Activated CD4-positive, alpha-beta memory T cell treated with anti-CD3 and anti-CD28 coated beads for 36 hours (primary cell): ENCODE measurements at regions not wholly inside any gene's neighbourhood (a gene's known extent, or its start where the extent isn't known, plus 50 kb on each side); places are given as distances from the start of the nearest gene placed in this dataset.

Experiments
- CTCF ChIA-PET: fragments of 350-600 bp; sonication (Branson Sonifier 250); formaldehyde crosslinking; loops from one replicate; lab custom pipeline; 2021; ENCODE audit warnings: antibody characterized with exemption, inconsistent platforms; lab: Charles Lee
- POLR2A ChIA-PET: fragments of 350-600 bp; sonication (Branson Sonifier 250); formaldehyde crosslinking; loops from one replicate; lab custom pipeline; 2021; ENCODE audit warnings: antibody characterized with exemption; lab: Charles Lee
- DNase-seq: peaks from one replicate; pipeline ENCODE4 v3.0.0-alpha.2; 2020
- H3K27ac Mint-ChIP-seq: one replicate; pipeline ENCODE4 v1.8.0; 2021; ENCODE audit warnings: mixed read lengths
- H3K27me3 Mint-ChIP-seq: one replicate; pipeline ENCODE4 v1.8.0; 2021; ENCODE audit warnings: mixed read lengths
- H3K36me3 Mint-ChIP-seq: one replicate; pipeline ENCODE4 v1.8.0; 2021; ENCODE audit warnings: mixed read lengths
- H3K4me1 Mint-ChIP-seq: one replicate; pipeline ENCODE4 v1.8.0; 2021; ENCODE audit warnings: low read depth, mixed read lengths
- H3K4me3 Mint-ChIP-seq: one replicate; pipeline ENCODE4 v1.8.0; 2021; ENCODE audit warnings: mild to moderate bottlenecking, mixed read lengths
- H3K9me3 Mint-ChIP-seq: one replicate; pipeline ENCODE4 v1.8.0; 2021; ENCODE audit warnings: mixed read lengths
- intact Hi-C: fragments of 100-400 bp; cut with micrococcal nuclease; formaldehyde crosslinking; loops from one replicate; pipeline ENCODE4 v1.15.1; 2023

DNA sequence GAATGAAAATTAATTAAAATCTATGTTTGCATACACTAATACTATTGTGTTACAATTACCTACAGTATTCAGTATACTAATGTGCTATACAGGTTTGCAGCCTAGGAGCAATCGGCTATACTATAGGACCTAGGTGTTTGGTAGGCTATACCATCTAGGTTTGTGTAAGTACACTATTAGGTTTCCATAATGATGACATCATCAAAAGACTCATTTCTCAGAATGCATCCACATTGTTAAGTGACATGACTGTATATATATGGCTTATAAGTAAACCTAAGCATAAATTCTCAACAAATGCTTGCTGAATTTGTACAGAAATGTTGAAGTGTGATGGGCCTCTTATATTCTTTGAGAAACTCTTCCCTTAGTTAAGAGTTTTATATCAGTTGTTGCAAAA lies 206.5 kb upstream of the ZWINT start:
- no peak overlapping the region for H3K4me3 Mint-ChIP-seq
- H3K9me3 Mint-ChIP-seq: peaks cover 19% of the 10 kb centered on the region
- intact Hi-C loops: no loop called here
- no peaks in the 10 kb centered on the region for H3K36me3 Mint-ChIP-seq
- ChIA-PET POLR2A (no interaction called here), CTCF (no interaction called here)
- no peaks in the 10 kb centered on the region for H3K4me1 Mint-ChIP-seq
- no peaks in the 10 kb centered on the region for H3K27me3 Mint-ChIP-seq
- no peak overlapping the region for H3K27ac Mint-ChIP-seq
- DNase-seq: no peak

DNA sequence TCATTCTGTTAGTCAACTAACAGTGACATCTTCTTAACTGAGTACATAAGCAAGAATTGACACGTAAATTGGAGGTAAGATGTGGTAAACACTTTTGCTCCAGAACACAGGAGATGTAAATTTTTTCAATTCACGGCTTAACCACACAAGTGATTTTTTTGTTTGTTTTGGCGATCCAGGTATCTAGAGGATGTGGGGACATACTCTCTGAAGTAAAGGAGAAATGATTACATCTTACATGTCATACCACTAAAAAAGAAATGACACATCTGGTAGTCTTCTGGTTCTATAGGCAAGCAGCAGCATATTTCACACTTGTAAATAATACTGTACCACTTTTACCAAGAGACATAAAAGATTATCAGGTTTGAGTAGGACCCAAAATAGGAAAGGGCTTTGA lies 200.3 kb upstream of the ZWINT start:
- ChIA-PET POLR2A (no interaction called here), CTCF (no interaction called here)
- Mint-ChIP-seq H3K4me1 (no peaks in the 10 kb centered on the region), H3K27me3 (no peaks in the 10 kb centered on the region), H3K4me3 (no peak overlapping the region), H3K27ac (no peak overlapping the region), H3K36me3 (no peaks in the 10 kb centered on the region), H3K9me3 (peaks cover 2% of the 10 kb centered on the region)
- intact Hi-C loops: no loop called here
- no peak for DNase-seq

DNA sequence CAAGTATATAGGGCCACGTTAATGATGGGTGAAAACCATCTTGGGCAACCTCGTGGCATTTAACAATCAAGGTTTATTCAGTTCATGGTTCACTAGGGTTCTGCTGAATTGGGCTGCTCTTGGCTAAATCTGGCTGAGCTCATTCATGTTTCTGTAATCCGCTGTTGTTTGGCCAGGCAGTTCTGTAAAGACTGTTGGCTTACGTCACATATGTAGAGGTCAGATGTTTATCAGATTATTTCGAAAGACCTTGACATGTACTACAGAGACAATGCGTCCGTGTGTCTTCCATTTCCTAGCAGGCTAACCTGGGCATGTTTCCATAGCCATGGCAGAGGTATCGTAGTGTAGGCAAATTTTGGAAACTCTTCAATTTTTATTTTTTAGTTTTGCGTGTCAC lies 190.0 kb upstream of the ZWINT start:
- no peaks in the 10 kb centered on the region for H3K27me3 Mint-ChIP-seq
- no peaks in the 10 kb centered on the region for H3K4me1 Mint-ChIP-seq
- DNase-seq: no peak
- H3K9me3 Mint-ChIP-seq: peaks cover 25% of the 10 kb centered on the region
- CTCF ChIA-PET: no interaction called here
- no peak overlapping the region for H3K4me3 Mint-ChIP-seq
- intact Hi-C loops: no loop called here
- POLR2A ChIA-PET: no interaction called here
- no peaks in the 10 kb centered on the region for H3K36me3 Mint-ChIP-seq
- H3K27ac Mint-ChIP-seq: no peak overlapping the region

DNA sequence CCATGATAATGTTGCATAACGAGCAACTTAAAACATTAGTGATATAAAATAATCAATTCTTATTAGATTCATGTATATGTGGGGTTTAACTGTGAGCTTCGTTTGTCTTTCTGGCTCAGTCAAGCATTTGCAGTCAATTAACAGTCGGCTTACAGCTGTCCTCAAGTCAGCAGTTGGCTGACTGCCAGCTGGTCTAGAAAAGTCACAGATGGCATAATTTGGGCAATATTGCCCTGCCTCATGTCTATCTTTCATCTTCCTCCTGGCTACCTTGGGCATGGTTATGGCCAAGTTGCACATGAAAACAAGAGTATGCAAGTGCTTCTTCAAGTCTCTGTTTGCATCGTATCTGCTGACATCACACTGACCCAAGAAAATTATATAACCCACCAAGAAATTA lies 186.1 kb upstream of the ZWINT start:
- Mint-ChIP-seq H3K27me3 (no peaks in the 10 kb centered on the region), H3K4me1 (no peaks in the 10 kb centered on the region), H3K9me3 (peaks cover 12% of the 10 kb centered on the region), H3K4me3 (no peak overlapping the region), H3K36me3 (no peaks in the 10 kb centered on the region), H3K27ac (no peak overlapping the region)
- intact Hi-C loops: no loop called here
- ChIA-PET POLR2A (no interaction called here), CTCF (no interaction called here)
- DNase-seq: no peak

DNA sequence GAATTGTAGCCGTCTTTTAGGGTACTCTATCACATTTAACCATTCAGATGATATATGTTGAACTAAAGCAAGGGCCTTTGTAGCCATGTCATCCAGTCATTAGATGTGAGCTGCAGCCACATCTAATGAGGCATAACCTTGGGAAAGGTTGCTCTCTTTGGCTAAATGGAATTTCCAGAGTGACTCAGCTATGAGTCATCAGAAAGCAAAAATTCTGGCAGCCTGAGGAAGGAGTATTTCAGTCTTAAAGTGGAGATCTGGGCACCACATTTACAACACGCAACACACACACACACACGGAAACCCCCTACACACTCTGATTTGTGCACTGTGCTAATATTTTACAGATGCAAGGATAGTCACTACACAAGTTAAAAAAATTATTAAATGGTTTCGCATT lies 176.9 kb upstream of the ZWINT start:
- CTCF ChIA-PET: no interaction called here
- no peak for DNase-seq
- intact Hi-C loops: no loop called here
- POLR2A ChIA-PET: no interaction called here
- H3K9me3 Mint-ChIP-seq: peaks cover 3% of the 10 kb centered on the region
- no peak overlapping the region for H3K4me3 Mint-ChIP-seq
- no peaks in the 10 kb centered on the region for H3K36me3 Mint-ChIP-seq
- H3K27ac Mint-ChIP-seq: no peak overlapping the region
- no peaks in the 10 kb centered on the region for H3K27me3 Mint-ChIP-seq
- H3K4me1 Mint-ChIP-seq: no peaks in the 10 kb centered on the region

- intact Hi-C loops: no loop called here
- CTCF ChIA-PET: no interaction called here
- no peak overlapping the region for H3K4me3 Mint-ChIP-seq
- POLR2A ChIA-PET: no interaction called here
- H3K9me3 Mint-ChIP-seq: no peaks in the 10 kb centered on the region
- no peak for DNase-seq
- no peaks in the 10 kb centered on the region for H3K27me3 Mint-ChIP-seq
- no peak overlapping the region for H3K27ac Mint-ChIP-seq
- H3K36me3 Mint-ChIP-seq: no peaks in the 10 kb centered on the region
- no peaks in the 10 kb centered on the region for H3K4me1 Mint-ChIP-seq
Measured at GRCh38 chr10:56522166-56522565, 161.1 kb upstream of the ZWINT start.

GRCh38 chr10:56508562-56508961 lies 147.5 kb upstream of the ZWINT start:
- Mint-ChIP-seq H3K9me3 (peaks cover 3% of the 10 kb centered on the region), H3K4me3 (no peak overlapping the region), H3K27ac (no peak overlapping the region), H3K36me3 (no peaks in the 10 kb centered on the region), H3K4me1 (no peaks in the 10 kb centered on the region), H3K27me3 (no peaks in the 10 kb centered on the region)
- POLR2A ChIA-PET: no interaction called here
- intact Hi-C loops: no loop called here
- CTCF ChIA-PET: no interaction called here
- DNase-seq: no peak

- Mint-ChIP-seq H3K9me3 (peaks cover 3% of the 10 kb centered on the region), H3K36me3 (no peaks in the 10 kb centered on the region), H3K4me1 (no peaks in the 10 kb centered on the region), H3K27ac (no peak overlapping the region), H3K4me3 (no peak overlapping the region), H3K27me3 (no peaks in the 10 kb centered on the region)
- intact Hi-C loops: no loop called here
- POLR2A ChIA-PET: no interaction called here
- no peak for DNase-seq
- CTCF ChIA-PET: no interaction called here
Measured at GRCh38 chr10:56507033-56507432, 146.0 kb upstream of the ZWINT start.

DNA sequence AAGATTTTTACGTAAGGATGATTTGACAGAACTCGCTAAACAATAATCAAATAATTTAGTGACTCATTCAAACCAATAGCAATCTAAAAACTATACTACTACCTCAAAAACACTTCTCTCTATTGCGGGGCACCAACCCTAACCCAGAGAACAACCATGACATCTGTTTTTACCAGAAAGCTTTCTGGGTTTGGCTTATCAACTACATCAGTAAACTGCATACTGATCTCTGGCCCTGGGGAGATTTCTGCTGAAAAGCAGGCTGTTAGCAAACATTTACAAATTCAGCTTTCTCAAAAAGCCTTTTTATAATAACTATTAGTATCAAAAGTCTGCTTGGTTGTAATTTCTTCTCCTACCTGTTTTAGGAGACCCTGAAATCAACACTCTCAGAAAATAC lies 144.5 kb upstream of the ZWINT start:
- Mint-ChIP-seq H3K27me3 (no peaks in the 10 kb centered on the region), H3K4me1 (no peaks in the 10 kb centered on the region), H3K9me3 (peaks cover 3% of the 10 kb centered on the region), H3K4me3 (no peak overlapping the region), H3K36me3 (no peaks in the 10 kb centered on the region), H3K27ac (no peak overlapping the region)
- intact Hi-C loops: no loop called here
- DNase-seq: no peak
- CTCF ChIA-PET: no interaction called here
- POLR2A ChIA-PET: no interaction called here

DNA sequence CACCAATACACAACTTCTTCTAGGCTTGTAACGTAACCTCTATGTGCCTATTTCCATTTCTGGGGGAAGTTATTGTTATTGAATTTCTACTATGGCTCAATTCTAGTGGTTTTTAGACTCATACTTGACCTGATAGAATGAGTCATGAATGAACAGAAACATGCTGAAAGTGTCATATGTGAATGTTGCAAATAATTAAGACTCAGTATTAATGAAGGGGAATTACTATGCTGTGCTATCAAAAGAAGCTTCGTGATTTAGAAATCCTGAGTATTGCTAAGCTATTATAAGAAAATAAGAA lies 135.1 kb upstream of the ZWINT start:
- H3K27ac Mint-ChIP-seq: no peak overlapping the region
- no peaks in the 10 kb centered on the region for H3K36me3 Mint-ChIP-seq
- intact Hi-C loops: no loop called here
- POLR2A ChIA-PET: no interaction called here
- no peaks in the 10 kb centered on the region for H3K27me3 Mint-ChIP-seq
- peaks cover 4% of the 10 kb centered on the region for H3K9me3 Mint-ChIP-seq
- DNase-seq: no peak
- CTCF ChIA-PET: interaction anchor here (0.6 kb wide), 1 partner anchor 1669 kb away, joined by 4 read pairs; no protein-coding TSS in a partner anchor
- no peak overlapping the region for H3K4me3 Mint-ChIP-seq
- no peaks in the 10 kb centered on the region for H3K4me1 Mint-ChIP-seq

DNA sequence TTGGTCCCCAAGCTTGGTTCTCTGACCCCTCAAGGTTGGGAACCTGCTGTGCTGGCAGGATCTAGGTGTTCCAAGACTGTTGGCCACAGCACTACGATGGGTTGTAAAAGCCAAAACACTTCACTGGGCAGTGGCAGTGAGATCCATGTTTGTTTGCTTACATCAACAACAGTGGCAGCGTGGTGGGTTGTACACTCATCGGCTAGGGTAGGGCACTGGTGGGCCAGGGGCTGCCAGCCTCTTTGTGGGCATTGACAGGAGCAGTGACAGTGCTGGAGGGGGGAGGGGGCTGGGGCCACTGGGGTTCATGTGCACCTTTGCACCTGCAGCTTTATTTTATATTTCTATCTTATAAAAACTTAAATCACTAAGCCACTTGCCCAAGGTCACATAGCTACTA lies 126.7 kb upstream of the ZWINT start:
- Mint-ChIP-seq H3K27ac (no peak overlapping the region), H3K4me3 (no peak overlapping the region), H3K27me3 (no peaks in the 10 kb centered on the region), H3K36me3 (no peaks in the 10 kb centered on the region), H3K4me1 (no peaks in the 10 kb centered on the region), H3K9me3 (peaks cover 5% of the 10 kb centered on the region)
- ChIA-PET CTCF (no interaction called here), POLR2A (no interaction called here)
- intact Hi-C loops: no loop called here
- DNase-seq: no peak

GRCh38 chr10:56481521-56482091 lies 120.5 kb upstream of the ZWINT start:
- intact Hi-C loops: no loop called here
- ChIA-PET POLR2A (no interaction called here), CTCF (no interaction called here)
- Mint-ChIP-seq H3K4me3 (no peak overlapping the region), H3K27me3 (no peaks in the 10 kb centered on the region), H3K36me3 (no peaks in the 10 kb centered on the region), H3K4me1 (no peaks in the 10 kb centered on the region), H3K27ac (no peak overlapping the region), H3K9me3 (peaks cover 2% of the 10 kb centered on the region)
- DNase-seq: no peak

- no peaks in the 10 kb centered on the region for H3K27me3 Mint-ChIP-seq
- ChIA-PET POLR2A (no interaction called here), CTCF (no interaction called here)
- no peaks in the 10 kb centered on the region for H3K9me3 Mint-ChIP-seq
- no peaks in the 10 kb centered on the region for H3K36me3 Mint-ChIP-seq
- no peaks in the 10 kb centered on the region for H3K4me1 Mint-ChIP-seq
- H3K4me3 Mint-ChIP-seq: no peak overlapping the region
- no peak for DNase-seq
- no peak overlapping the region for H3K27ac Mint-ChIP-seq
- intact Hi-C loops: no loop called here
Measured at GRCh38 chr10:56472978-56473377, 111.9 kb upstream of the ZWINT start.

- no peak for DNase-seq
- ChIA-PET POLR2A (no interaction called here), CTCF (no interaction called here)
- Mint-ChIP-seq H3K27ac (no peak overlapping the region), H3K27me3 (no peaks in the 10 kb centered on the region), H3K9me3 (no peaks in the 10 kb centered on the region), H3K4me3 (no peak overlapping the region), H3K4me1 (no peaks in the 10 kb centered on the region), H3K36me3 (no peaks in the 10 kb centered on the region)
- intact Hi-C loops: no loop called here
Measured at GRCh38 chr10:56470701-56471100, 109.6 kb upstream of the ZWINT start.
